ENCODE measurements at regions not wholly inside any gene's neighbourhood (a gene's known extent, or its start where the extent isn't known, plus 50 kb on each side); places are given as distances from the start of the nearest gene placed in this dataset.
"Not testable (repeated sequence)": the region's sequence is repeated elsewhere in the genome, so short reads cannot be mapped to it uniquely, and the experiment has no call there.

- POLR2A ChIA-PET = no interaction called here
- intact Hi-C loops (cut with micrococcal nuclease; ENCODE audit: unreplicated experiment) = no loop called here
- in situ Hi-C loops (cut with HindIII; ENCODE audit: low pct_unique_long_range_greater_than_20kb, low sequenced_read_pairs) = no loop called here
Measured at GRCh38 chr4:97074531-97074930, 1068.7 kb downstream of the STPG2 start.

GRCh38 chr4:97081951-97082350 lies 1061.3 kb downstream of the STPG2 start:
- Histone ChIP-seq H3K27ac (ENCODE audit: low read length) (no peak overlapping the region), H3K27me3 (ENCODE audit: control insufficient read depth, insufficient read depth, low read length) (no peaks in the 10 kb centered on the region), H3K4me3 (ENCODE audit: low read depth in 2 of 2, low read length in 2 of 2) (no peak overlapping the region), H3K4me1 (ENCODE audit: control insufficient read depth, insufficient read depth, low read length) (no peaks in the 10 kb centered on the region), H3K9me3 (ENCODE audit: control insufficient read depth, insufficient read depth, low read depth, low read length) (no peaks in the 10 kb centered on the region), H3K36me3 (ENCODE audit: control insufficient read depth, insufficient read depth, low read length) (no peaks in the 10 kb centered on the region)
- ChIA-PET POLR2A (no interaction called here), CTCF (no interaction called here)
- intact Hi-C loops (cut with micrococcal nuclease; ENCODE audit: unreplicated experiment) (no loop called here), in situ Hi-C loops (cut with HindIII; ENCODE audit: low pct_unique_long_range_greater_than_20kb, low sequenced_read_pairs) (no loop called here)
- TF ChIP-seq CTCF (IDR thresholded peaks at IDR 0.05) (no peak), REST (IDR thresholded peaks at IDR 0.05; ENCODE audit: insufficient read depth in 1 of 2, low read depth in 2 of 2, low read length in 1 of 2) (no peak), TCF7L2 (IDR thresholded peaks at IDR 0.05; ENCODE audit: low read depth, low read length) (no peak), SIN3A (IDR thresholded peaks at IDR 0.05; ENCODE audit: borderline replicate concordance, insufficient read depth, low read depth, low read length) (no peak), POLR2AphosphoS5 (IDR thresholded peaks at IDR 0.05; ENCODE audit: low read depth, low read length) (no peak)
- DNase-seq (ENCODE audit: low read depth, low spot score) = no peak
- no TSS peak for BruUV-seq (replicated peaks)
- no peak for ATAC-seq

More at GRCh38 chr4:97074531-97074930, 1068.7 kb downstream of the STPG2 start:
- CTCF ChIA-PET = no interaction called here
- Histone ChIP-seq H3K4me3 (ENCODE audit: low read depth in 2 of 2, low read length in 2 of 2) (no peak overlapping the region), H3K27me3 (ENCODE audit: control insufficient read depth, insufficient read depth, low read length) (no peaks in the 10 kb centered on the region), H3K4me1 (ENCODE audit: control insufficient read depth, insufficient read depth, low read length) (no peaks in the 10 kb centered on the region), H3K27ac (ENCODE audit: low read length) (no peak overlapping the region), H3K9me3 (ENCODE audit: control insufficient read depth, insufficient read depth, low read depth, low read length) (no peaks in the 10 kb centered on the region), H3K36me3 (ENCODE audit: control insufficient read depth, insufficient read depth, low read length) (no peaks in the 10 kb centered on the region)
- TF ChIP-seq SIN3A (IDR thresholded peaks at IDR 0.05; ENCODE audit: borderline replicate concordance, insufficient read depth, low read depth, low read length) (no peak), POLR2AphosphoS5 (IDR thresholded peaks at IDR 0.05; ENCODE audit: low read depth, low read length) (no peak), REST (IDR thresholded peaks at IDR 0.05; ENCODE audit: insufficient read depth in 1 of 2, low read depth in 2 of 2, low read length in 1 of 2) (no peak), CTCF (IDR thresholded peaks at IDR 0.05) (no peak), TCF7L2 (IDR thresholded peaks at IDR 0.05; ENCODE audit: low read depth, low read length) (no peak)
- ATAC-seq (no peak), DNase-seq (ENCODE audit: low read depth, low spot score) (no peak)
- no TSS peak for BruUV-seq (replicated peaks)

GRCh38 chr4:97097036-97097435 lies 1046.2 kb downstream of the STPG2 start:
- H3K36me3 ChIP-seq (ENCODE audit: control insufficient read depth, insufficient read depth, low read length); H3K4me3 ChIP-seq (ENCODE audit: low read depth in 2 of 2, low read length in 2 of 2); in situ Hi-C loops (cut with HindIII; ENCODE audit: low pct_unique_long_range_greater_than_20kb, low sequenced_read_pairs); H3K9me3 ChIP-seq (ENCODE audit: control insufficient read depth, insufficient read depth, low read depth, low read length); ATAC-seq; H3K27me3 ChIP-seq (ENCODE audit: control insufficient read depth, insufficient read depth, low read length); H3K27ac ChIP-seq (ENCODE audit: low read length); H3K4me1 ChIP-seq (ENCODE audit: control insufficient read depth, insufficient read depth, low read length); BruUV-seq (replicated peaks); intact Hi-C loops (cut with micrococcal nuclease; ENCODE audit: unreplicated experiment); DNase-seq (ENCODE audit: low read depth, low spot score); POLR2A ChIA-PET; CTCF ChIA-PET: not testable (repeated sequence)

- intact Hi-C loops (cut with micrococcal nuclease; ENCODE audit: unreplicated experiment); H3K27ac ChIP-seq (ENCODE audit: low read length); H3K4me1 ChIP-seq (ENCODE audit: control insufficient read depth, insufficient read depth, low read length); in situ Hi-C loops (cut with HindIII; ENCODE audit: low pct_unique_long_range_greater_than_20kb, low sequenced_read_pairs); H3K27me3 ChIP-seq (ENCODE audit: control insufficient read depth, insufficient read depth, low read length); BruUV-seq (replicated peaks); POLR2A ChIA-PET; CTCF ChIA-PET; H3K4me3 ChIP-seq (ENCODE audit: low read depth in 2 of 2, low read length in 2 of 2); H3K9me3 ChIP-seq (ENCODE audit: control insufficient read depth, insufficient read depth, low read depth, low read length); DNase-seq (ENCODE audit: low read depth, low spot score); H3K36me3 ChIP-seq (ENCODE audit: control insufficient read depth, insufficient read depth, low read length); ATAC-seq: not testable (repeated sequence)
Measured at GRCh38 chr4:97101171-97101570, 1042.1 kb downstream of the STPG2 start.

All from Panc1 (cell line).